Activated naive CD4-positive, alpha-beta T cell treated with anti-CD3 and anti-CD28 coated beads, Interleukin-2, amount 50 U/mL, for 16 hours (primary cell): ENCODE measurements at regions not wholly inside any gene's neighbourhood (a gene's known extent, or its start where the extent isn't known, plus 50 kb on each side); places are given as distances from the start of the nearest gene placed in this dataset.

Experiments used
- DNase-seq: peaks from one replicate; pipeline ENCODE4 v3.0.0-alpha.2; 2020

- DNase-seq, result no peak
These were observed 111.2 kb upstream of the KIF5B start for GRCh38 chr10:32167450-32167849.

GRCh38 chr10:32166365-32166764 lies 110.1 kb upstream of the KIF5B start:
- DNase-seq, result no peak

- DNase-seq, result no peak
These were observed 107.5 kb upstream of the KIF5B start for GRCh38 chr10:32163762-32164148.

- no peak for DNase-seq
These were observed 107.0 kb upstream of the KIF5B start for GRCh38 chr10:32163071-32163761.

GRCh38 chr10:32161586-32161985 lies 105.4 kb upstream of the KIF5B start:
- DNase-seq, result no peak

- no peak for DNase-seq
These were observed 104.6 kb upstream of the KIF5B start for GRCh38 chr10:32160864-32161263.

- no peak for DNase-seq
These were observed 103.0 kb upstream of the KIF5B start for GRCh38 chr10:32159264-32159663.

- DNase-seq, result no peak
These were observed 99.8 kb upstream of the KIF5B start for GRCh38 chr10:32156031-32156495.

GRCh38 chr10:32155075-32155516 lies 98.9 kb upstream of the KIF5B start:
- DNase-seq, result no peak

GRCh38 chr10:32153931-32154330 lies 97.7 kb upstream of the KIF5B start:
- no peak for DNase-seq

GRCh38 chr10:32153252-32153651 lies 97.0 kb upstream of the KIF5B start:
- no peak for DNase-seq

GRCh38 chr10:32151871-32152270 lies 95.6 kb upstream of the KIF5B start:
- no peak for DNase-seq

GRCh38 chr10:32150532-32151101 lies 94.4 kb upstream of the KIF5B start:
- DNase-seq, result no peak

GRCh38 chr10:32149252-32149955 lies 93.2 kb upstream of the KIF5B start:
- DNase-seq, result no peak

- DNase-seq, result no peak
These were observed 92.6 kb upstream of the KIF5B start for GRCh38 chr10:32148864-32149251.

GRCh38 chr10:32147730-32148129 lies 91.5 kb upstream of the KIF5B start:
- no peak for DNase-seq

- no peak for DNase-seq
These were observed 89.9 kb upstream of the KIF5B start for GRCh38 chr10:32146166-32146565.

- no peak for DNase-seq
These were observed 88.8 kb upstream of the KIF5B start for GRCh38 chr10:32144817-32145688.

GRCh38 chr10:32143302-32143847 lies 87.2 kb upstream of the KIF5B start:
- DNase-seq, result no peak

- DNase-seq, result no peak
These were observed 86.4 kb upstream of the KIF5B start for GRCh38 chr10:32142646-32143045.

- no peak for DNase-seq
These were observed 85.0 kb upstream of the KIF5B start for GRCh38 chr10:32141018-32141807.

- no peak for DNase-seq
These were observed 84.2 kb upstream of the KIF5B start for GRCh38 chr10:32140403-32140802.
